Stimulated activated CD4-positive, alpha-beta T cell treated with anti-CD3 and anti-CD28 coated beads, Interleukin-12 subunit alpha, Interleukin-12 subunit beta, amount 100 ng/mL, for 24 hours (primary cell): ENCODE measurements at regions not wholly inside any gene's neighbourhood (a gene's known extent, or its start where the extent isn't known, plus 50 kb on each side); places are given as distances from the start of the nearest gene placed in this dataset.

Experiments
- DNase-seq, 2 experiments: peaks; one replicate each; pipeline ENCODE4 v3.0.0-alpha.2; 2020; ENCODE audit warnings: low read depth in 2 of 2

- no peak for DNase-seq
Measured at GRCh38 chr17:77725846-77726245, 232.7 kb upstream of the TNRC6C start.

DNA sequence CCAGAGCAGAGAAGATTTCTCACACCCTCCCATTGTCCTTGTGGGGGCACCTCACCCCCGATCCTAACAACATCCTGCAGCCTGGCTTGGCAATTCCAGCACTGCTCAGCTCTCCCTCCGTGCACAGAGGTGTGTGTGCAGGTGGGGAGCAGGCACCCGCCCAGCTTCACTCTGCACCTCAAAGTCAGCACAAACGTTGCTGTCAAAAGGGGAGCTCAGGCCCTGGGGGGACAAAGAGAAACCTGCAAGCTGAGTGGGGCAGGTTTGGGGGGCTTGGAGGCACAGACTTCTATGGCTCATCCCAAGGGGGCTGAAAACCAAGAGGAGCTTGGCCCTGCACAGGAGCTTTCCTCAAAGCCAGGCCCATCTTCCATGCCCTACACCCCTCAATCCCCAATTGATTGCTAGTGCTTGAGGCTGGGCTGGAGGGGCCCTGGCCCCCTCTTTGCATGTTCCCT, 231.9 kb upstream of the TNRC6C start:
- DNase-seq: no peak

- no peak for DNase-seq
Measured at GRCh38 chr17:77727037-77727615, 231.4 kb upstream of the TNRC6C start.

DNA sequence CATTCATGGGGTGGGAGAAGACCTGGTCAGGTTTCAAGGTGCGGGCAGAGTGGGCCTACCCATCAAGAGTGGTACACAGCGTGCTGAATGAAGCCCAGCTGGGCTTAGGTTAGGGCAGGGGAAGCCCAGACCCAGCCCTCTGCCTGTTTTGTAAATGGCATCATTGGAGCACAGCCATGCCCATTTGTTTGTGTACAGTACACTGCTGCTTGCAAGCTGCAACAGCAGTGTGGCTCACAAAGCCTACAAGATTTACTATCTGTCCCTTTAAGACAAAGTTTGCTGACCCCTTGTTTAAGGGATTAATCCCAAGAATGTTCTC, 230.1 kb upstream of the TNRC6C start:
- no peak for DNase-seq

DNA sequence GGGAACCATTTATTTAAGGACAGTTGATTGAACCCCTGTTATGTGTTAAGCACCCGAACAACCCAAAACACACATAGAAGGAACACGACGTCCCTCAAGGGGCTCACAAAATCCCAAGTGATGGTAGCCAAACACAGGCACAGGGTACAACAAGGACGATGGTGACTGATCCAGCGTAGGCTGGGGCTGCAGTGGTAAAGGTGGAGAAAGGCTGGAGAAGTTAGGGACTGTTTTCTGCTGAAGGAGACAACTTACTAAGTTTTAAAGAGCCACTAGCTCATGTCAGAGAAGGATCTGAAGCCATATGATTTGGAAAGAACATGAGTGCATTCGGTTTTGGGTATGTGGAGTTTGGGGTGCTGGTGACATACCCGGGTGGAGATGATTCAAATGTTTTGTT, 229.6 kb upstream of the TNRC6C start:
- no peak for DNase-seq

DNA sequence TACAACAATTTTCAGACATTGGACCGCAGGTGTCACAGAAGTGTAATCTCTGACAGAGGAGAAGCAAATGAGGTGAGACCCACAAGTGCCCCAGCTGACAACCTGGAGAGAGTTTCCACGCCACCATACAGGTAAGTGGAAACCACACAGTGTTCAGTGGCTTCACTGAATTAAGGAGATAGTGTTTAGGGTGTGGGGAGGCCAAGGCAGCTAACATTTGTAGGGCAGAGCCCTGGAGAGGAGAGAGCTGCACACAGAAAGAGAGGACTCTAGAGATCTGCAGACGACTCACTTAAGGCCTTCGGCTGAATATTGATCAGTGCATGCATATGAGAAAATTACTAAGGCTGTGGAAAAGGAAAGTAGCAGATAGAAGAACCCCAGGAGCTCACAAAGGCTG, 228.9 kb upstream of the TNRC6C start:
- DNase-seq: no peak

DNA sequence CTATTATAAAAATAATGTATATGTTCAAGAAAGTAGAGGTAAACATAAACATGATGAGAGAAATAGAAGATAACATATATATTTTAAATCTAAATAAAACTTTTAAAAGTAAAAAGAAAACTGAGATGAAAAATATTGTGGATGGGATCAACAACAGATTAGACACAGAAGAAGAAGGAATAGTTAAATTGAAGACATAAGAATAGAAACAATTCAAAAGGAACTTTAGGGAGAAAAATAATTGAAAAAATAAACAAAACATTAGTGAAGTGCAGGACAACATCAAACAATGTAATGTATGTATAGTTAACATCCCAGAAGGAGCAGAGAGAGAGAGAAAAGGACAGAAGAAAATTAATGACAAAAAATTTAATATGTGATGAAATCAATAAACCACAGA, 228.1 kb upstream of the TNRC6C start:
- no peak for DNase-seq

DNA sequence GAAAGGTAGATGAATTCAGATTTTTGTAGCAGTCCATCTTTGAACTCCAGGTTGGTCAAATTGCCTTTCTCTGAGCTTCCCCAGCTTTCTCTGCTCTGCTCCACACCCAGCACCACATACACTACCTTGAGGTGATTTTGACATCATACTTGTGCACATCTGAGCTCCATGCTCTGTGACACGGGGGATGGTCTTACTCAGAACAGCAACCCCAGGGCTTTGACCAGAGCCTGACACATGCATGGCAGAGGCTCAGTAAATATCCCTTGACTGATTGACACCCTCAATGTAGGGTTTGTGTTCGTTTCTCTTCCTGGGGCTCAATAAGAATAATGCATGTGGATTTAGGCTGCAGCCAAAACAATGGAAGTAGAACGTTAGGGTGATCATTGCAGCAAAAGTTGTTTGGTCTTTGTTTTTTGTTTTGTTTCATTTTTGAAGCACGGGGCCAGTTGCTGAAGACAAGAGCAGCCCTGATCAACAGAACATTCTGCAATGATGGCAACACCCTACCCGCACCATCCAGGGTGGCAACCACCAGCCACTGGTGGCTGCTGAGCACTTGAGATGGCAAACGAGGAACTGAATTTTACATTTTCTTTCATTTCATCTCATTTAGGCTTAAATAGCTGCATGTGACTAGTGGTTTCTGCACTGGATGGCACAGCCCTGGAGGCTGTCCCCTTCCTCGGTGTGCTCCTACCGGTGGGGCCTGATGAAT, 224.8 kb upstream of the TNRC6C start:
- DNase-seq: no peak

DNA sequence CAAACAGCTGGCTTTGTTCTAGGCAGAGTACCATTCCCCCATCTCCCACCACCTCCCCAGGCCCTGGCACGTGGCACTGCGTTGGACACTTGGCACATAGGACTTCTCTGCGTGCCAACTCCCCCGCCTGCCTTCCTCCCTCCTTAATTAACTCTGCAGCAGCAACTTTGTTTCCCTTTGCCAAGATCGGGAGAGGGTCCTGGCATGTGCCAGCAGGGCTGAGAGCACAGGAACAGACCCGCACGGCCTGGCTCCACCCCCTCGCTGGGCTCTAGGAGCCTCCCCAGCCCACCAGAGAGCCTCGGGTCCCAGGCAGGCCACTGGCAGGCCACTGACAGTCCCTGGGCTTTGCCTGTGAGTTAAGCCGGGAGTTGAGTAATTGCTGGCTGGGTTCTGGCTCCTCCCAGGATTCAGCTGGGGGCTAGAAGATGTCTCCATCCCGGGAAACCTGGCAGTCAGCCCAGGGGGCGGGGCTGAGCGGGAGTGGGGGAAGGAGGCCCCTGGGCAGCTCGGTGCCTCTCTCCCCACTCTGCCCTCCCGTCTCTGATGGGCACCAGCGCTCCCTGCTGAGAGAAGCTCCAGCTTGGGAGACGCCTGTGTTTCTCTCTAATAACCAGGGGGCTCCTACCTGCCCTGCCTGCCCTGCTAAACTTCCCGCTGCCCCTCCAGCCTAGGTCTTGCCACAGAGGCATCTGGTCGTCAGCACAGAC, 224.0 kb upstream of the TNRC6C start:
- no peak for DNase-seq

DNA sequence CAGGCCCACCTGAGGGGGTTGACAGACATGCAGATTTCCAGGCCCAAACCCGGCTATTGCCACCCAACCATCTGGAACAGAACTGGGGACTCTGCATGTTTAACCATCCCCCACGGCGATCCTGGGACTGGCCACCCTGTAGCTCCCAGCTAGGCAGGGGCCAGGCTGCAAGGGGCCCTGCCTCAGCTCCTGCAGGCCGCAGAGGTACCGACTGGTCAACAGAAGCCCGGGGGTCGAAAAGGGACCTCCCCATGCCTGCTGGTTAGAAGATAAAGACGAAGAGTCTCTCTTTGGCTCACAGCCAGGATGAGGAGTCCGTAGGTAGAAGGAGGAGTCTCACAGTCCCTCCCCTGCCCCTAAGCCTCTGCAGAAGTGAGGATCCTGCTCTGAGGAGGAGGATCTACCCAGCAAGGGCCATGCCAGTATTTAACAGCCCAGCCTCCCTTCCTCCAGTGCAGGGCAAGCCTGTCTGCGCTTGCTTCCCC, 223.4 kb upstream of the TNRC6C start:
- DNase-seq: no peak

GRCh38 chr17:77735566-77736198, 222.8 kb upstream of the TNRC6C start:
- no peak for DNase-seq

DNA sequence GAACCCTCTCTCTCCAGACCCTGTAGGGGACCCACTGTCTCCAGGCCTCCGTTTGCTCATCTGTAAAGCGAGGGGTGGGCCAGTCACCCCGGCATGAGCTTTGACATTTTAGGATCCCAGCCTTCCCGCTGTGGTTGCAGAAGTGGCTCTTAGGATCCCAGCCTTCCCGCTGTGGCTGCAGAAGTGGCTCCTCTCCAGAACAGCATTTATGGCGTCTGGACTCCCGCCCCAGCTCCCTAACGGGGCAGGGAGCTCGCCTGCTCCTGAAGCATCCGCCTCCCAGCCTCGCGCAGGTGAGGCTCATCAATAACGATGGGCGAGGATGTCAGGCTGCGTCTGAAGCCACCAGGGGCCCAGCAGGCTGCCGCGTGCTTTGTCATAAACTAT, 222.3 kb upstream of the TNRC6C start:
- no peak for DNase-seq

GRCh38 chr17:77736721-77737120, 221.8 kb upstream of the TNRC6C start:
- no peak for DNase-seq

- no peak for DNase-seq
Measured at GRCh38 chr17:77737442-77738265, 220.8 kb upstream of the TNRC6C start.

DNA sequence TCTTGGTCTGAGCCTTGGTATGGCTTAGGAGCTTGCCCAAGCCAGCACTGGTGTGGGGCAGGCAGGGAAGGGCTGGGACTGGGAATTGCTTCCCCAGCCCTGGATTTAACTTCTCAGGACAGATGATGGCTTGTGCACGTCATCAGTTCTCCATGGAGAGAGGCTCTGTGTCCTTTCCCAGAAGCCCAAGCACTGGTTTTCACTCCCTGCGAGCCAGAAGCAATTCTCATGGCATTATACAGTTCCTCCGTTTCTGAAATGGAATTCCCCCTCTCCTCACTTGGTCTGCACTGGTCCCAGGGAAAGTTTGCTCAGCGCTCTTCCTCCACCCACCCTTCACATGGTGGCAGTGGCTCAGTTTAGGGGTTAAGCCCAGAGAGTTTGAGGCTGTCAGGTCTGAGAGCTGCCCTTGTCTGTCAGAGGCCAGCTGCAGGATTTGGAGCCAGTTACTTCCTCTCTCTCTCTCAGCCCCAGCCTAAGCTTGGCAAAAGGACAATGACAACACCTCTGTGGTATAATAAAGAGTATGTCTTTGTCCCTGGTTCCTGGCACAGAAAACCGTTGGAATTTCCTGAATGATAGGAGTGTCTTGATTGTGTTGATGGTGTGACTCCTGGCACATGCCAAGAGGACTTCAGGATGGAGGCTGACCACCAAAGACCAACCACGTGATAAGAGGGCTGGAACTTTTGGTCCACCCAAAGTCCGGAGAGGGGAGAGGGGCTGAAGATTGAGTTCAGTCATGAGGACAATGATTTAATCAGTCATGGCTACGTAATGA, 219.6 kb upstream of the TNRC6C start:
- no peak for DNase-seq

DNA sequence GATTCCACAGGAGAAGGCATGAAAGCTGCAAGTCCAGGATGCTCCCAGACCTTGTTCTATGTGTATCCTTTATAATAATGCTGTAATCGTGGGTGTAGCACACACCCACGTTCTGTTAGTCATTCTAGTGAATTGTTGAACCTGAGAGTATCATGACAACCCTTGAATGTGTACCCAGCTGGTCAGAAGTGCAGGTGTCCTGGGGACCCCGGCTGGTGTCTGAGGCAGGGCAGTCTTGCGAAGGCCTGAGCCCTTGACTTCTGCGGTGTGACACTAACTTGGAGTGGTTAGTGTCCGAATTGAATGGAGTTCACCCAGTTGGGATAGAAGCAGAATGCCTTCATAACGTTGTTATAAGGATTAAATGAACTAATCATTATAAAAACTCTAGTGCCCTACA, 218.0 kb upstream of the TNRC6C start:
- no peak for DNase-seq

- DNase-seq: peak in 1 of 2 experiments; percentile 19
Measured at GRCh38 chr17:77741109-77741508, 217.4 kb upstream of the TNRC6C start.

DNA sequence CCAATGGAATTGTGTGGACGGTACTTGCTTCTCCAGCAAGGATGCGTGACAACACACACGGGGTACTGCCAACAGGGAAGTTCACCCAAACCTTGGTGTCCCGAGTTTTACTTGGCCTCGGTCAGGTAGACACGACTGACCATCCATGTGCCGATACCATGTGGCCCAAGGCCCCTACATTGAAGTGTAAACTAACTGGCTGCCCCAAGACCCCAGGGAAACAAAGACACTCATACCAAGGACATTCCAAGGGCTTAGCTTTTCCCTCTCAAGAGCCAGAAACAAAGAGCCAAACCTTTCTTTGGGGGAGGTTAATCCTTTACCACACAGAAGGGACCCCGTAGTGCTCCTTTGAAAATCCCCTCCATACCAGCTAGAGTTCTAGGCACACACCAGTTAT, 215.9 kb upstream of the TNRC6C start:
- DNase-seq: no peak

DNA sequence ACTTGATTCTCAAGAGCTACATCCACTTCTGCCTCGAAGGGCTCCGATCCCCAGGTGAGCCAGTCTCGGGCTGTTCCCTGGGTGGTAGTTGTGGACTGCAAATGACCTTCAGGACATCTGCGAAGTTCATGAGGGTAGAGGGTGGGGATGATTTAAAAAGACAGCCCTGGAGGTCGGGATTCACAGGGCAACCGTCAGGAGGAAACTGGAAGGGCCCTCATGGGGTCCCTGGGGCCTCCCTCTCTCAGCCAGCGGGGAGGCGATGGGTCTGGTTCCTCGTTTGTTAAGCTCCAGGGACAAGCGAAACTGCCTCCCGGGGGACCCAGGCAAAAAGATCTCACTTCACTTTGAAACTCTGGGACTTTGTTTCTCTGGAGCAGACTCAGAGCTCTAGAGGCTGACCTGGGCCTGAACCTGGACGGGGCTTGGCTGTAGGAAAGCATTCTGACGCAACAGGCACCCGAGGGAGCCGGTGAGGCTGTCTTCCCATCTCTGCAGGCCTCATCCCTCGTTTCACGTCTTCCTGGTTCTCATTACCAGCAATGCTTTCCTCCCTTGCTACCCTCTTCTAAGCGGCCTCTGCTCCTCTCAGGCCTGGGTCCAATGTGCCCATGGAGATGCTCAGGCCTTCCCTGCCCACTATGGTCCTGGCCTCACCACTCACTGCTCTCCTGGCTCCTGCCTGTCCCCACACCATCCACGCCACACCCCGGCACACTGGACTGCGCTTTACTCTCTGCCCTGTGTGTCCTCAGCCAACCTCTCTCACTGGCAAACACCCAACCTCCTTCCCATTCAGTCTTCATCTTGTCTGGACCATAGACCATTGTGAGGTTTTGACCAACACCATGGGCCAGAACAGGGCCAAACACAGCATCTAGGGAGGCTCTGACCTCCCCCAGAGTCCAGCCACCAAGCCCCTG, 214.2 kb upstream of the TNRC6C start:
- DNase-seq: no peak

DNA sequence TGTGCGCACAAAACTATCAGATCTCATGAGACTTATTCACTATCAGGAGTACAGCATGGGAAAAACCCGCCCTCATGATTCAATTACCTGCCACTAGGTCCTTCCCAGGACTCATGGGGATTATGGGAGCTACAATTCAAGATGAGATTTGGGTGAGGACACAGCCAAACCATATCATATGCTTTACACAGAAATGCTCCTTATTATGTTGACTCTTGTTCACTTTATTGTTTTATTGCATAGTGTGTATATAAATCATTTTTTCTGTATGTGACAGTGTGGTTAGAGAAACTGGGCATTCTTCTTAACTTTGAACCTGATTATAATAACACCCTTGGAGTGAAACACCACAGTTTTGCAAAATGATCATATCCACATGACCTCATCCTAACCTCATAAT, 212.8 kb upstream of the TNRC6C start:
- no peak for DNase-seq
